ENCODE measurements at regions not wholly inside any gene's neighbourhood (a gene's known extent, or its start where the extent isn't known, plus 50 kb on each side); places are given as distances from the start of the nearest gene placed in this dataset.

DNA sequence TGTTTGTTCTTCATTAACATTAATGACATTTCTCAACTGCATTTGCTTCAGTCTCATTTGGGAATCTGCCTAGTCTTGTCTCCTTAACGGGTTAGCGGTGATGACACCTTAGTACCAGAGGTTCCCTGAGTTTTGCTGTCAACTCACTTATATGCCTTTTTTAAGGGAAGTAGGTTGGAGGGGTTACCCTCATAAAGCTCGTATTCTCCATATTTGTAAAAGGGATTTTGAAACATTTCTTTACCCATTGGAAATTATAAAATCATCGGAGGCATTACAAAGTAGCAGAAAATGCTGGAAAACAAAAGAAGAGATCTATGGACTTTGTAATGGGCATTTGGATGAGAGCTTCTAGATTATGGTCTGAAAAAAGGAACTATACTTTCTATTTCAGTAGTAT lies 88.7 kb upstream of the PRDM1 start:
- TF ChIP-seq, protein P1, sequence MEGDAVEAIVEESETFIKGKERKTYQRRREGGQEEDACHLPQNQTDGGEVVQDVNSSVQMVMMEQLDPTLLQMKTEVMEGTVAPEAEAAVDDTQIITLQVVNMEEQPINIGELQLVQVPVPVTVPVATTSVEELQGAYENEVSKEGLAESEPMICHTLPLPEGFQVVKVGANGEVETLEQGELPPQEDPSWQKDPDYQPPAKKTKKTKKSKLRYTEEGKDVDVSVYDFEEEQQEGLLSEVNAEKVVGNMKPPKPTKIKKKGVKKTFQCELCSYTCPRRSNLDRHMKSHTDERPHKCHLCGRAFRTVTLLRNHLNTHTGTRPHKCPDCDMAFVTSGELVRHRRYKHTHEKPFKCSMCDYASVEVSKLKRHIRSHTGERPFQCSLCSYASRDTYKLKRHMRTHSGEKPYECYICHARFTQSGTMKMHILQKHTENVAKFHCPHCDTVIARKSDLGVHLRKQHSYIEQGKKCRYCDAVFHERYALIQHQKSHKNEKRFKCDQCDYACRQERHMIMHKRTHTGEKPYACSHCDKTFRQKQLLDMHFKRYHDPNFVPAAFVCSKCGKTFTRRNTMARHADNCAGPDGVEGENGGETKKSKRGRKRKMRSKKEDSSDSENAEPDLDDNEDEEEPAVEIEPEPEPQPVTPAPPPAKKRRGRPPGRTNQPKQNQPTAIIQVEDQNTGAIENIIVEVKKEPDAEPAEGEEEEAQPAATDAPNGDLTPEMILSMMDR (IDR thresholded peaks at IDR 0.05; ENCODE audit: extremely low read depth, missing control alignments): no peak
- no peak for DNase-seq (ENCODE audit: low spot score)

- TF ChIP-seq, protein P1 (IDR thresholded peaks at IDR 0.05; ENCODE audit: extremely low read depth, missing control alignments): no peak
- DNase-seq (ENCODE audit: low spot score): no peak
These were observed 90.7 kb upstream of the PRDM1 start for GRCh38 chr6:105995391-105995865.

GRCh38 chr6:105994591-105995390 lies 91.3 kb upstream of the PRDM1 start:
- TF ChIP-seq, protein P1 (IDR thresholded peaks at IDR 0.05; ENCODE audit: extremely low read depth, missing control alignments): no peak
- peak; percentile 57 for DNase-seq (ENCODE audit: low spot score)

- DNase-seq (ENCODE audit: low spot score): peak; percentile 46
- TF ChIP-seq, protein P1 (IDR thresholded peaks at IDR 0.05; ENCODE audit: extremely low read depth, missing control alignments): no peak
These were observed 92.0 kb upstream of the PRDM1 start for GRCh38 chr6:105994118-105994590.

DNA sequence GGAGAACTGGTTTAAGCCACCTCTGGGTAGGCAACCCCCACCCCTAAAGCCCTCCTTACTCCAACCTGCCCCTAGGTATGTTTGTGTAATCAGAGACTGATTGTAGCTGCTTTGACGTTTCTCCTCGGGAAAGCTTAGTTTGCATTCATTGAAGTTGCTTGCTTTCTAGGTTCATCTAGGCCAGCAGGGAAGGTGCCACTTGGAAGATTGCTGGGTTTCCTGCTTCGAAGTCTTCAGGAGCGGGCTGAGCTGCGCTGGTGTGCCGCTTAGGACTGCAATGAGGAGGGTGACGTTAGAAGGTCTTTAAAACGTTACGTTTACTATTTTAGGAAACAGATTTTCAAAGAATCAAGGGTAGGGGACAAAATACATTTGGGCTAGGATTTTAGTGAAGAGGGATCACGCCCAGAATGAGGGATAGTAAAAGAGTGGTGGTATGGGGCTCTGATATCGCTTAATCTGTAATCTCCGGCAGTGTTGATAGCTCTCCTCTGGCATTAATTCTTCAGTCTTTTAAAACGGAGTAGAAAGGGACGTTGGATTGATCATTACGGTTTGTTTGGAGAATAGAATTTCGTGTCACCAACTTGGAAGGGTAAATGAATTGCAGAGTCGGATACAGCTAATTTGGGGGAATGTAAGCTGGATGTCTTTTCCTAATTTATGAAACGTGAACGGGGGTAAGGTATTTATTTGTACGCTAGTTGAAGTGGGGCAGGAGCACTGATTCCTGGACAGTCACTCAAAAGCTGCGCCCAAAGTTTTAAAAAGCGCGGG lies 92.6 kb upstream of the PRDM1 start:
- DNase-seq (ENCODE audit: low spot score): peak; percentile 36
- TF ChIP-seq, protein P1 (IDR thresholded peaks at IDR 0.05; ENCODE audit: extremely low read depth, missing control alignments): no peak

GRCh38 chr6:105992315-105992961 lies 93.7 kb upstream of the PRDM1 start:
- TF ChIP-seq, protein P1 (IDR thresholded peaks at IDR 0.05; ENCODE audit: extremely low read depth, missing control alignments): no peak
- peak; percentile 97 for DNase-seq (ENCODE audit: low spot score)
